IgD-negative memory B cell (primary cell): ENCODE measurements at regions not wholly inside any gene's neighbourhood (a gene's known extent, or its start where the extent isn't known, plus 50 kb on each side); places are given as distances from the start of the nearest gene placed in this dataset.
"Not testable (repeated sequence)": the region's sequence is repeated elsewhere in the genome, so short reads cannot be mapped to it uniquely, and the experiment has no call there.

ENCODE experiments used
- H3K27ac Mint-ChIP-seq, 3 donors: one replicate each; pipeline ENCODE4 v1.8.0; 2020 to 2022; ENCODE audit warnings: mild to moderate bottlenecking in 3 of 3, mixed read lengths in 3 of 3, moderate library complexity in 1 of 3
- H3K27me3 Mint-ChIP-seq: one replicate; pipeline ENCODE4 v1.8.0; 2021; ENCODE audit warnings: mixed read lengths
- H3K36me3 Mint-ChIP-seq: one replicate; pipeline ENCODE4 v1.8.0; 2020; ENCODE audit warnings: mild to moderate bottlenecking, mixed read lengths
- H3K4me1 Mint-ChIP-seq, 3 donors: one replicate each; pipeline ENCODE4 v1.8.0; 2020 to 2022; ENCODE audit warnings: mixed read lengths in 3 of 3, mild to moderate bottlenecking in 1 of 3
- H3K4me3 Mint-ChIP-seq, 4 donors: one replicate each; pipeline ENCODE4 v1.8.0; 2020 to 2022; ENCODE audit warnings: mild to moderate bottlenecking in 4 of 4, mixed read lengths in 4 of 4, moderate library complexity in 3 of 4
- H3K9me3 Mint-ChIP-seq, 3 donors: one replicate each; pipeline ENCODE4 v1.8.0; 2020 to 2021; ENCODE audit warnings: mixed read lengths in 3 of 3, mild to moderate bottlenecking in 1 of 3

- Mint-ChIP-seq H3K27me3 (peaks cover 1% of the 10 kb centered on the region), H3K27ac (no peak overlapping the region), H3K4me3 (no peak overlapping the region), H3K9me3 (peaks cover 0 to 4% (median 0%) of the 10 kb centered on the region in 3 donors), H3K36me3 (peaks cover 2% of the 10 kb centered on the region), H3K4me1 (no peaks in the 10 kb centered on the region)
Observed at GRCh38 chr11:127803755-127804154, 783.6 kb downstream of the ETS1 start.

DNA sequence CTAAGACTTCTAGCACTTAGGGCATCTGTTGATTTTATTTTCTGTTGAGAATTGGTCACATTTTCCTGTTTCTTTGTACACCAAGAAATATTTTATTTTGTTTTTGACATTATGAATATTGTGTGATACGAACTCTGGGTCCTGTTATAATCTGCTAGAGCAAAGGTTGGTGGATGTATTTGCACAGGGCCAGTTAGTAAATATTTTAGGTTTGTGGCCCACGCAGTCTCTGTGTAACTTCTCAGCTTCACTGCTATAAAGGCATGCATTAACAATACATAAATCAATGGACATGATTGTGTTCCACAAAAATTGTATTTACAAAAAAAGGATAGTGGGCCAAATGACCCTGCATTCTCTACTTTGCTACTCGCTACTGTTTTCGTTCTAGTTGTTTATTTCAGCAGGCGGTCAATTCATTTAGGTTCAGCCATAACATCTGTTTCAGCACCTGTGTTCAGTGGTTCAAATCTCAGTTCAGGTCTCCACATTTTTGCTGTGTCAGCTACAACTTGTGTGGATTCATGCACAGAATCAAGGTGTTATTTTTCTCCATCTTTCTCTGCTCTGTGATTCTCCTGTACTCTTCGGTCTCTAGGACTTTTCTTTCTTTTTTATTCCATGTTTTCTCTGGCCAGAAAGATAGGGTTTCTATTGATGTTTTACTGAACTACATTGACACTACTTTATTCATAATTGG is 786.2 kb downstream of the ETS1 start:
- H3K9me3 Mint-ChIP-seq, result peaks cover 0 to 4% (median 2%) of the 10 kb centered on the region in 3 donors
- H3K36me3 Mint-ChIP-seq, result peaks cover 2% of the 10 kb centered on the region
- no peak overlapping the region for H3K4me3 Mint-ChIP-seq
- no peak overlapping the region for H3K27ac Mint-ChIP-seq
- peaks cover 1% of the 10 kb centered on the region for H3K27me3 Mint-ChIP-seq
- H3K4me1 Mint-ChIP-seq, result no peaks in the 10 kb centered on the region

DNA sequence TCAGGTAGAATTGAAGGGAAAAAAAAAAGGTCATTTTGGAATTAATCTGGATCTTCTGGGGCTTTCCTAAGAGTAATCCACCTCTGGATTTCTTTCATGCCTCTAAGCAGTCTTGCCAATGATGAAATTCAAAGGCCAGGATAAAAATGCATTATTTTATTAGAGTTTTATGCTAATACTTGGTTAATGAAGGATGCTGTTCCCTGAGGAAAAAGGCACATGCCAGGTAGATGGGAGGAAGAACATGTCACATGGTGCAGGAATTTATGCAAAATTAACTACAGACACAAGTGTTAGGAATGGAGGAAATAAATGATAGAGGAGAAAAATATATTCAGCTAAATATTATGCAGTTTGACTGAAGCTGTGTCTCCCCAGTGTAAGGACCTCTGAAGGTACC is 792.0 kb downstream of the ETS1 start:
- Mint-ChIP-seq H3K36me3 (no peaks in the 10 kb centered on the region), H3K9me3 (peaks cover 0 to 2% (median 0%) of the 10 kb centered on the region in 3 donors), H3K27me3 (peaks cover 1% of the 10 kb centered on the region), H3K4me3 (no peak overlapping the region), H3K27ac (no peak overlapping the region), H3K4me1 (no peaks in the 10 kb centered on the region)

DNA sequence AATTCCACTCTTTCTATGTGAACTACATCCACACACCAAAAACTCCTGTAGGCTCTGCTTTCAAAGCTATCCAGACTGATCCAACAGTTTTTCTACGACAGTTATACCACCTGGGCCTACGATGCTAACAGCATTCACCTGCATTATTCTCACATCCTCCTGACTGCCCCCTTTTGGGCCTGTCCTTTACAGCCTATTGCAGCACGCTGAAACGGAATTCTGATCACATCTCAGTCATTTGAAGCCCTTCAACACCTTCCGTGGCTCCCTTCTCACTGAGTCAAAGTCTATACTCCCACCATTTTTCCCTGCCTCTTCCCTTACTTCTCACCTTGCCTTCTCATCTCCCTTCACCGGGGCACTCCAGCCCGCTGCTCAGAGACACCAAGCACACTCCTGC is 791.3 kb upstream of the KIRREL3 start:
- no peaks in the 10 kb centered on the region for H3K36me3 Mint-ChIP-seq
- H3K27me3 Mint-ChIP-seq, result no peaks in the 10 kb centered on the region
- H3K9me3 Mint-ChIP-seq, result no peaks in the 10 kb centered on the region

DNA sequence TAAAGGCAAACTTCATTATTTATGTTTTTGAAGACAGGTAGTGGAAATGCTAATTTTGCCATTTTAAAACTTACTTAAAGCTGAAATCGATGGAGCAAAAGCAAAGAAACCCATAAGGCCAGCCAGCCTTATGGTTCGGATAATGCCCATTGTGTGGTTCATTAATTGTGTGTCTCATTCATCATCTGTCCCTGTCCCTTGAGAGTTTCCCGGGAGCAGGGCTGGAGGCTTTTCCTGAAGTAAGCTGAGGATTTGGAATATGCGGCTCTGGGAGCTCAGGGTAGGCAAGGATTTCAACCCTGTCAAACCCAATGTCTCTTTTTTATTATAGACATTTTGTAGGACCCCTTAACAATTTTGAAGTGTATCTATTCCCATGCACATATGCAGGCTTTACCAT is 790.0 kb upstream of the KIRREL3 start:
- H3K9me3 Mint-ChIP-seq, result no peaks in the 10 kb centered on the region
- H3K36me3 Mint-ChIP-seq, result no peaks in the 10 kb centered on the region
- no peaks in the 10 kb centered on the region for H3K4me1 Mint-ChIP-seq
- H3K4me3 Mint-ChIP-seq, result no peak overlapping the region
- H3K27me3 Mint-ChIP-seq, result no peaks in the 10 kb centered on the region
- H3K27ac Mint-ChIP-seq, result no peak overlapping the region

More for the DNA sequence above, 791.3 kb upstream of the KIRREL3 start:
- Mint-ChIP-seq H3K4me1 (no peaks in the 10 kb centered on the region), H3K27ac (no peak overlapping the region), H3K4me3 (no peak overlapping the region)

DNA sequence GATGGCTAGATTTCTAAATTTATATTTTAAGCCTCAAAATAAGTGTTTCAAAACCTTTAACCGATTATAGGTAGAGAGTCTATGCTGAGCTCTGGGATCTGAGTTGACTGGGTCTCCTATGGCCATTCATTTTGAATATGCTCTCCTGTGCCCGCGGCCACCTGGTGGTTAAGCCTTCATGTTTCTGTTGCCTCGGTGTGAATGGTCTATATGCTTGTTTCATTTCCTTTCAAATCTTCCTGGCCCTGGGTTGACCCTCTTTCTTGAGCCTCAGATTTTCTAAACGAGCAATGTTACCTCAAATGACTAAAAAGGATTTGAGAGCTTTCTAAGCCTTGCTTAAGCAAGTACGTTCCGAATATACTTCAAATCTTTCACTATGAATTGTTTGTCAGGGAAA is 789.4 kb upstream of the KIRREL3 start:
- Mint-ChIP-seq H3K27me3 (no peaks in the 10 kb centered on the region), H3K9me3 (no peaks in the 10 kb centered on the region), H3K4me3 (no peak overlapping the region), H3K4me1 (no peaks in the 10 kb centered on the region), H3K36me3 (no peaks in the 10 kb centered on the region), H3K27ac (no peak overlapping the region)

- not testable (repeated sequence) for H3K27me3 Mint-ChIP-seq, H3K4me3 Mint-ChIP-seq, H3K4me1 Mint-ChIP-seq, H3K36me3 Mint-ChIP-seq, H3K9me3 Mint-ChIP-seq, H3K27ac Mint-ChIP-seq
Observed at GRCh38 chr11:127772938-127773337, 772.4 kb upstream of the KIRREL3 start.

GRCh38 chr11:127768931-127769330 is 768.4 kb upstream of the KIRREL3 start:
- not testable (repeated sequence) for H3K27ac Mint-ChIP-seq, H3K36me3 Mint-ChIP-seq, H3K4me3 Mint-ChIP-seq, H3K27me3 Mint-ChIP-seq, H3K4me1 Mint-ChIP-seq, H3K9me3 Mint-ChIP-seq

DNA sequence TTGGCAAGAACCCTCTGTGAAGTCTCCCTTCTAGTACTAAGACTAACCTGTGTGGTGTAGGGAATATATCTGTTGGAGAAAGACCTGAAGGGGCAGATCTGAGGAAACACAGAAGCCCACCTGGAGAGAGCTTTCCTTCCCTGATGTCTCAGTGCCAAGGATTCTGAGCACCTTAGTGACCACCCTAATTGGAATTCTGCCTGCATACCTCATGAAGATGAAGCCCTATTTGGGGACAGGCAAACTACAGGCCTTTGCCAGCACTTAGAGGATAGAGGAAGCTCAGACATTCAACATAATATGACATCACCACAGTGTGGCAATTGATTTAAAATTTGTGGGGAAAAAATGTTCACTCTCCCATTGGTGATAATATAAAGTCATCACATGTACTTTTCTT is 766.2 kb upstream of the KIRREL3 start:
- no peaks in the 10 kb centered on the region for H3K4me1 Mint-ChIP-seq
- H3K9me3 Mint-ChIP-seq, result peaks cover 0 to 1% (median 0%) of the 10 kb centered on the region in 3 donors
- H3K27me3 Mint-ChIP-seq, result no peaks in the 10 kb centered on the region

DNA sequence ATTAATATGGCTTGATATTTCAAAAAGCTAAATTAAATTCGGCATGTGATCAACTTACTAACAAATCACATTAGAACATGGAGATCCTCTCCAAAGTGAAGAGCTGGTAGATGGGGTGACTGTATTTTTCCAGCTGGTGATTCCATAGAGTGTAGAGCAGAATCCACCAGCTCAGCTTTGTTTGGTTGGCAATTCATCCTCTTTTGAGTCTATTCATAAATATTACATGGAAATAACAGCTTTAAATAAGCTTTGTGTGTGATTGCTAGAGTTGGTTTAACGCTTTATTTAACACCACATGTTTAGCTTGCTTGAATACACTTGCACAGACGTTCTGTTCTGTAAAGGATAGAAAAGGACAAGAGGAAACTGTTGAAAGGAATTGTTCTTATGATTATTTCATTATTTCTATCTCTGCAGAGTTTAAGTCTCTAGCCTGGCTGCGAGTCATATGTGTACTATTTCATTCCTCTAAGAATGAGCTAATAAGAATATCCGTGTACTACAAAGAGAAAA is 738.3 kb upstream of the KIRREL3 start:
- no peaks in the 10 kb centered on the region for H3K9me3 Mint-ChIP-seq

More for the DNA sequence above, 766.2 kb upstream of the KIRREL3 start:
- Mint-ChIP-seq H3K36me3 (no peaks in the 10 kb centered on the region), H3K4me3 (no peak overlapping the region), H3K27ac (no peak overlapping the region)

DNA sequence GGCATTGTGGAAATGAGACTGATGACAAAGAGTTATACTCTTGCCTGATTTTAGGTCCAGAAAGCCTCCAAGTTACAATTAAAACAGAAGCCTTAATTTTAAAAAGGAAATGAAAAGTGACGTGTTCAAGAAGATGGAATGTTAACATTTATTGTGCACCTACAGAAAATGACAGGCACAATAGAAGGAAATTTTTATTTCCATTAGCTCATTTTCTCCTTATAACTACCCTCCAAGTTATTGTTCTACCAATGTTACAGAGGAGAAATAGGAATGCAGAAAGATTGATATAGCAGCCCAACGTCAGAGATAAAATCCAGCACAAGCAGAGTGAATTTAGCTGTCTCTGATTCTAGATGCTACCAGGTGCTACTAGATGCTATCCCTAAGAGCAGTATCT is 736.9 kb upstream of the KIRREL3 start:
- no peak overlapping the region for H3K4me3 Mint-ChIP-seq
- no peaks in the 10 kb centered on the region for H3K36me3 Mint-ChIP-seq
- no peaks in the 10 kb centered on the region for H3K4me1 Mint-ChIP-seq
- no peaks in the 10 kb centered on the region for H3K27me3 Mint-ChIP-seq
- no peak overlapping the region for H3K27ac Mint-ChIP-seq
- no peaks in the 10 kb centered on the region for H3K9me3 Mint-ChIP-seq

More for the DNA sequence above, 738.3 kb upstream of the KIRREL3 start:
- H3K36me3 Mint-ChIP-seq, result no peaks in the 10 kb centered on the region
- H3K4me3 Mint-ChIP-seq, result no peak overlapping the region
- no peak overlapping the region for H3K27ac Mint-ChIP-seq
- H3K4me1 Mint-ChIP-seq, result no peaks in the 10 kb centered on the region
- H3K27me3 Mint-ChIP-seq, result no peaks in the 10 kb centered on the region

- Mint-ChIP-seq H3K27me3 (no peaks in the 10 kb centered on the region), H3K27ac (no peak overlapping the region), H3K4me3 (no peak overlapping the region), H3K9me3 (peaks cover 0 to 4% (median 0%) of the 10 kb centered on the region in 3 donors), H3K4me1 (no peaks in the 10 kb centered on the region), H3K36me3 (no peaks in the 10 kb centered on the region)
Observed at GRCh38 chr11:127733552-127733951, 733.0 kb upstream of the KIRREL3 start.

DNA sequence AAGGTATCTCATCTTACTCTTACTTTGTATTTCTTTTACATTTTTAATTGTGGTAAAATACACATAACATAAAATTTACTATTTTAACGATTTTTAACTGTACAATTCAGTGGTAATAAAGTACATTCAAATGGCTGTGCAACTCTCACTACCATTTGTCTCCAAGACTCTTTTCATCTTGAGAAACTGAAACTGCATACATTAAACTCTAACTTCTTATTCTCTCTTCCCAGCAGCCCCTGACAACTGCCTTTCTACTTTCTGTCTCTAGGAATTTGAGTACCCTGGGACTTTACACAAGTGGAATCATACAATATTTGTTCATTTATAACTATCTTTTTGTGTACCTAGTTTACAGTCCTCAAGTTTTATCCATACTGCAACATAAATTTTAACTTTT is 725.8 kb upstream of the KIRREL3 start:
- no peaks in the 10 kb centered on the region for H3K4me1 Mint-ChIP-seq
- H3K36me3 Mint-ChIP-seq, result peaks cover 2% of the 10 kb centered on the region
- no peaks in the 10 kb centered on the region for H3K27me3 Mint-ChIP-seq
- H3K27ac Mint-ChIP-seq, result no peak overlapping the region
- peaks cover 0 to 5% (median 1%) of the 10 kb centered on the region in 3 donors for H3K9me3 Mint-ChIP-seq
- no peak overlapping the region for H3K4me3 Mint-ChIP-seq

GRCh38 chr11:127723714-127724113 is 723.1 kb upstream of the KIRREL3 start:
- no peak overlapping the region for H3K4me3 Mint-ChIP-seq
- H3K4me1 Mint-ChIP-seq, result no peaks in the 10 kb centered on the region
- H3K9me3 Mint-ChIP-seq, result peaks cover 0 to 2% (median 1%) of the 10 kb centered on the region in 3 donors
- no peak overlapping the region for H3K27ac Mint-ChIP-seq
- no peaks in the 10 kb centered on the region for H3K27me3 Mint-ChIP-seq
- H3K36me3 Mint-ChIP-seq, result peaks cover 2% of the 10 kb centered on the region

- H3K27me3 Mint-ChIP-seq, result no peaks in the 10 kb centered on the region
- no peak overlapping the region for H3K27ac Mint-ChIP-seq
- no peaks in the 10 kb centered on the region for H3K36me3 Mint-ChIP-seq
- H3K4me3 Mint-ChIP-seq, result no peak overlapping the region
- H3K4me1 Mint-ChIP-seq, result peaks cover 0 to 3% (median 0%) of the 10 kb centered on the region in 3 donors
- no peaks in the 10 kb centered on the region for H3K9me3 Mint-ChIP-seq
Observed at GRCh38 chr11:127713226-127713625, 712.7 kb upstream of the KIRREL3 start.

DNA sequence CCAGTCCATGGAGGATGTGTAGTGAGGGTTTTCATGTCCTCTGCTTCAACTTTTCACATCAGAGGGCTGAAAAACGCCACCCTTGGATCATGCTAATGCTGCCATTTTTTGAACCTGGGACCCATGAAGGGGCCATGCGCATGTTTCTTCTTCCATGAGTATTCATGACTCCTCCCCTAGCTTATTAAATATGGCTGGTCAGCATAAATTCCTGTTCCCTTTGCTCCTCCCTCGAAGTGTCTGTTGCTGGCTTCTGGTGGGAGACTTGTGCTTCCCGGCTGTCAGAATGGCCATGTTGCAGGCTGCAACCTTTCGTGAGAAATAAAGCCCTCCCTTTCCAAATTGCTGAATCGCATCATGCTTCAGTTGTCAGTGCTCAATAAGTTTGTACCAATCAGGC is 711.2 kb upstream of the KIRREL3 start:
- Mint-ChIP-seq H3K4me1 (peaks cover 0 to 3% (median 0%) of the 10 kb centered on the region in 3 donors), H3K4me3 (no peak overlapping the region), H3K9me3 (peaks cover 0 to 3% (median 2%) of the 10 kb centered on the region in 3 donors)

More for the DNA sequence above, 711.2 kb upstream of the KIRREL3 start:
- Mint-ChIP-seq H3K36me3 (no peaks in the 10 kb centered on the region), H3K27ac (no peak overlapping the region), H3K27me3 (no peaks in the 10 kb centered on the region)
